ENCODE measurements at regions not wholly inside any gene's neighbourhood (a gene's known extent, or its start where the extent isn't known, plus 50 kb on each side); places are given as distances from the start of the nearest gene placed in this dataset.

- WGBS, 2 donors: 81 to 90% methylated on average over 2 of the region's 2 CpGs
- no peak overlapping the region for H3K27ac ChIP-seq (ENCODE audit: low read depth in 1 of 2, low read length in 1 of 2)
- no peak for ATAC-seq (ENCODE audit: insufficient read depth, low FRiP score)
Observed at GRCh38 chr2:78890935-78891334, 134.6 kb upstream of the REG3G start.

GRCh38 chr2:78892295-78892694 lies 133.2 kb upstream of the REG3G start:
- H3K9ac ChIP-seq (ENCODE audit: insufficient read depth in 1 of 2, low read length in 2 of 2): no peak overlapping the region
- no peaks in the 10 kb centered on the region for H3K4me1 ChIP-seq (ENCODE audit: control insufficient read depth in 5 of 5, insufficient read depth in 5 of 5, low read length in 5 of 5)
- 81 to 87% methylated on average over 3 of the region's 3 CpGs for WGBS, 2 donors
- H3K27me3 ChIP-seq (ENCODE audit: control insufficient read depth in 3 of 3, insufficient read depth in 3 of 3, low read length in 2 of 3): no peaks in the 10 kb centered on the region
- ATAC-seq (ENCODE audit: insufficient read depth, low FRiP score): no peak
- no peaks in the 10 kb centered on the region for H3K36me3 ChIP-seq (ENCODE audit: control insufficient read depth in 4 of 4, insufficient read depth in 4 of 4, low read length in 4 of 4)
- no peak for TF ChIP-seq CTCF (IDR thresholded peaks at IDR 0.05; ENCODE audit: control extremely low read depth, extremely low read depth)
- no peak for DNase-seq
- H3K4me3 ChIP-seq: no peak overlapping the region
- peaks cover 0 to 3% (median 0%) of the 10 kb centered on the region in 4 donors for H3K9me3 ChIP-seq (ENCODE audit: control insufficient read depth in 4 of 4, insufficient read depth in 3 of 4, low read length in 3 of 4)
- H3K27ac ChIP-seq (ENCODE audit: low read depth in 1 of 2, low read length in 1 of 2): no peak overlapping the region

More at GRCh38 chr2:78890935-78891334, 134.6 kb upstream of the REG3G start:
- H3K4me3 ChIP-seq: no peak overlapping the region
- peaks cover 0 to 3% (median 0%) of the 10 kb centered on the region in 4 donors for H3K9me3 ChIP-seq (ENCODE audit: control insufficient read depth in 4 of 4, insufficient read depth in 3 of 4, low read length in 3 of 4)
- no peaks in the 10 kb centered on the region for H3K36me3 ChIP-seq (ENCODE audit: control insufficient read depth in 4 of 4, insufficient read depth in 4 of 4, low read length in 4 of 4)
- H3K27me3 ChIP-seq (ENCODE audit: control insufficient read depth in 3 of 3, insufficient read depth in 3 of 3, low read length in 2 of 3): no peaks in the 10 kb centered on the region
- no peak for DNase-seq
- TF ChIP-seq CTCF (IDR thresholded peaks at IDR 0.05; ENCODE audit: control extremely low read depth, extremely low read depth): no peak
- H3K4me1 ChIP-seq (ENCODE audit: control insufficient read depth in 5 of 5, insufficient read depth in 5 of 5, low read length in 5 of 5): no peaks in the 10 kb centered on the region
- H3K9ac ChIP-seq (ENCODE audit: insufficient read depth in 1 of 2, low read length in 2 of 2): no peak overlapping the region

GRCh38 chr2:78895022-78895421 lies 130.5 kb upstream of the REG3G start:
- Histone ChIP-seq H3K27me3 (ENCODE audit: control insufficient read depth in 3 of 3, insufficient read depth in 3 of 3, low read length in 2 of 3) (no peaks in the 10 kb centered on the region), H3K9ac (ENCODE audit: insufficient read depth in 1 of 2, low read length in 2 of 2) (no peak overlapping the region), H3K27ac (ENCODE audit: low read depth in 1 of 2, low read length in 1 of 2) (no peak overlapping the region), H3K4me3 (no peak overlapping the region), H3K36me3 (ENCODE audit: control insufficient read depth in 4 of 4, insufficient read depth in 4 of 4, low read length in 4 of 4) (no peaks in the 10 kb centered on the region), H3K9me3 (ENCODE audit: control insufficient read depth in 4 of 4, insufficient read depth in 3 of 4, low read length in 3 of 4) (peaks cover 0 to 3% (median under 1%) of the 10 kb centered on the region in 4 donors), H3K4me1 (ENCODE audit: control insufficient read depth in 5 of 5, insufficient read depth in 5 of 5, low read length in 5 of 5) (no peaks in the 10 kb centered on the region)
- TF ChIP-seq CTCF (IDR thresholded peaks at IDR 0.05; ENCODE audit: control extremely low read depth, extremely low read depth): no peak
- no peak for DNase-seq
- no peak for ATAC-seq (ENCODE audit: insufficient read depth, low FRiP score)
- 85 to 90% methylated on average over 1 of the region's 1 CpG for WGBS, 2 donors

GRCh38 chr2:78896536-78896935 lies 129.0 kb upstream of the REG3G start:
- H3K4me3 ChIP-seq: no peak overlapping the region
- H3K27ac ChIP-seq (ENCODE audit: low read depth in 1 of 2, low read length in 1 of 2): no peak overlapping the region
- no peak for TF ChIP-seq CTCF (IDR thresholded peaks at IDR 0.05; ENCODE audit: control extremely low read depth, extremely low read depth)
- H3K9ac ChIP-seq (ENCODE audit: insufficient read depth in 1 of 2, low read length in 2 of 2): no peak overlapping the region
- no peaks in the 10 kb centered on the region for H3K27me3 ChIP-seq (ENCODE audit: control insufficient read depth in 3 of 3, insufficient read depth in 3 of 3, low read length in 2 of 3)
- no peaks in the 10 kb centered on the region for H3K4me1 ChIP-seq (ENCODE audit: control insufficient read depth in 5 of 5, insufficient read depth in 5 of 5, low read length in 5 of 5)
- peaks cover 0 to 3% (median 0%) of the 10 kb centered on the region in 4 donors for H3K9me3 ChIP-seq (ENCODE audit: control insufficient read depth in 4 of 4, insufficient read depth in 3 of 4, low read length in 3 of 4)
- 80% methylated on average over 3 of the region's 3 CpGs for WGBS, 2 donors
- ATAC-seq (ENCODE audit: insufficient read depth, low FRiP score) (no peak), DNase-seq (no peak)
- no peaks in the 10 kb centered on the region for H3K36me3 ChIP-seq (ENCODE audit: control insufficient read depth in 4 of 4, insufficient read depth in 4 of 4, low read length in 4 of 4)

Data from lung (tissue), 11 donors.